Body of pancreas (tissue), 4 donors: ENCODE measurements at regions not wholly inside any gene's neighbourhood (a gene's known extent, or its start where the extent isn't known, plus 50 kb on each side); places are given as distances from the start of the nearest gene placed in this dataset.

Experiments
- CTCF ChIP-seq, 7 experiments: fragments of 450-650 bp in 4 of 7; fragments of 200-600 bp in 3 of 7; sonication (generic) in 3 of 7; IDR thresholded peaks; one replicate each; pipeline ENCODE4 v1.5.1; 2016 to 2019; ENCODE audit warnings: antibody characterized with exemption in 7 of 7
- POLR2A ChIP-seq, 3 donors: fragments of 450-650 bp; IDR thresholded peaks; one replicate each; pipeline ENCODE4 v1.6.1; 2016; ENCODE audit warnings: antibody characterized with exemption in 3 of 3, mild to moderate bottlenecking in 2 of 3

GRCh38 chr4:136653640-136654406, 878.5 kb downstream of the PCDH18 start:
- no peak for TF ChIP-seq CTCF (IDR thresholded peaks at IDR 0.05)
- no peak for TF ChIP-seq POLR2A (IDR thresholded peaks at IDR 0.05)
